GM19468 (cell line): ENCODE measurements at regions not wholly inside any gene's neighbourhood (a gene's known extent, or its start where the extent isn't known, plus 50 kb on each side); places are given as distances from the start of the nearest gene placed in this dataset.

Source experiments
- ATAC-seq: cut with Tn5 transposase; IDR thresholded peaks from one replicate; pipeline ENCODE4 v1.9.1; 2021; ENCODE audit warnings: mild to moderate bottlenecking, moderate library complexity, moderate number of reproducible peaks; ENCODE audit not compliant: unreplicated experiment; ENCODE audit errors: extremely low read depth

DNA sequence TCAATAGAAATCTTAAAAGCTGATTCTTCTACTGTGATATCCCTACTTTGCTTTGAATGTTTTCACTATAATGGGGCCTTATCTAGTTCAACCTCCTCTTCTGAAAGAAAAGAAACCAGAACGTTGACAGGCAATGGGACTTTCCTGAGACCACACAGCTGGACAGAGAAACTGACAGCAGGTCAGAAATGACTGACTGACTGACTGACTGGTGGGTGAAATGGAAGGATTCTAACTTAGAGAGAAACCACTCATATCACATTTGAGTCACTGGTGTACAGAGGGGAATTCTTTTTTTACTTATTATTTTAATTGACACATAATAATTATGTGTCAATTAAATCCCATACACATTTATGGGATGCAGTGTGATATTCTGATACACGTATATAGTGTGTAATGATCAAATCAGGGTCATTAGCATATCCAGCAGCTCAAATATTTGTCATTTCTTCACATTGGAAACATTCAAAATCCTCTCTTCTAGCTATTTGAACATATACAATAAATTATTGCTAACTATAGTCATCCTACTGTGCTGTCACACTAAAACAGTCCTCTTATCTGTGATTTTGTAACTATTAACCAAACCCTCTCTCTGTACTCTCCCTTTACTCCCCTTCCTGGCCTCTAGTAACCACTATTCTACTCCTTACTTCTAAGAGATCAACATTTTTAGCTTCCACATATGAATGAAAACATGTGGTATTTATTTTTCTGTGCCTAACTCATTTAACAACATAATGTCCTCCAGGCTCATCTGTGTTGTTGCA is 64.8 kb upstream of the NRSN1 start:
- peak; percentile 76 for ATAC-seq

DNA sequence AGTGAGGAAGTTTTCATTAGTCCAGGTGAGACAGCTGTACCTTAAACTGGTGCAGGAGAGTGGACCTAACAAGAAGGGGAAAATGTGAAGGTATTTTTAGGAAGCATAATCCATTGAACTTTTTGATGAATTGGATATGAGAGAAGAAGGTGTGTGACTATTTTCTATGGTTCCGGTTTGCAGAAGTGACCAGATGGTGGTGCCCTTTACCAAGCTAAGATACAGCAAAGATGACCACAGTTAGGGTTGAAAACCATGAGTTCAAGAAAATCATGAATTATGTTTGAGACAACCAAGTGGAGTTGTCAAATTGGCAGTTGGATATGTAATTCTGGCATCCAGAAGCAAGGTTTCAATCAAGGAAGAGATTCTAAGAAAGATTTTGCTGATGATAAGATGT is 61.9 kb upstream of the NRSN1 start:
- no peak for ATAC-seq

GRCh38 chr6:24064832-24065231 is 61.2 kb upstream of the NRSN1 start:
- ATAC-seq = no peak

DNA sequence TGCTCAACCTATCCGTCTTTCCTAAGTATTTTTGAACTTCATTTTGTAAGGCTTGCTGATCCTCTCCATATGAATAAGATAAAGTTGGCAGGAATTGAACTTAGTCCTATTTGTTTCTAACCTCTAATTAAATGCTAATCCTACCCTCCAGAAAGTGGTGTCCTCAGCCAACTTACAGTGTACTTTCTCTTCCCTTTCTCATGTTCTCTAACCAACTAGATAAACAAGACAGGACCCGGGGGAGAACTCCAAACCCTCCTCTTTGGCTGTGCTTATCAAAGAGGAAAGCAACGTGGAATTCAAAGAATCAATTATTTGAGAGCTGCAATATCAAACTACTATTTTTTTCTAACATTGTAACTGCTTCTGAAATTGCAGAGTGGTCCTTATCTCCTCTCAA is 56.5 kb upstream of the NRSN1 start:
- ATAC-seq = no peak

DNA sequence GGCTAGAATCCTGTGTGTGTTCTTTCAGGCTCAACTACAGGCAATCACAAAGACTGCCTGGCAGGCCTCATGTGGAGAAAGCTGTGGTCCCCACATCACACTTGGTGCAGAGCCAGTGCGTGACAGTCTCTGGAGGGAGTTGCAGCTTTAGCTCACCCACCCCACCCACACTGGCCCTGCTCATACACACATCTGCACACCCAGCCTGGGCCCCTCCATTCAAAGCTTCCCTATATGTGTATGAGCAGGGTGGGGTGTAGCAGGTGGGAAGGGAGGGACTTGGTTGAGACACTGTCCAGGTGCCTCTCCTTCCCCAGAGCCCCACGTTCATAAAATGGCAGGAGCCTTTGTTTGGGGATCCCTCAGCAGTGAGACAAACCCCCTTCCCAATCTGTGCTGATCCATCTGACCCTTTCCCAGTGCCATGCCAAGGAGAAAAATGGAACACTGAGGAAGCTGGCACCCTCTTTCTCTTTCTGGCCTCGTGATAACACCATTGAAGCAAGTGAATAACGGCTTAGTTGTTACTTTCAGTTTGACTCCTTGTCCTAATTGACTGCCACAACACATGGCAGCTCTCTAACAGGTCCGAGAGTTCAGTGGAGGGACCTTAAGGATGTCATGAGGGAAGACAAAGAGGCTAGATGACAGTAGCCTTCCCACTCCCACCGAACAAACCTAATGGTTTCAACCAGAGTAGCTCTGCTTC is 53.8 kb upstream of the NRSN1 start:
- no peak for ATAC-seq

DNA sequence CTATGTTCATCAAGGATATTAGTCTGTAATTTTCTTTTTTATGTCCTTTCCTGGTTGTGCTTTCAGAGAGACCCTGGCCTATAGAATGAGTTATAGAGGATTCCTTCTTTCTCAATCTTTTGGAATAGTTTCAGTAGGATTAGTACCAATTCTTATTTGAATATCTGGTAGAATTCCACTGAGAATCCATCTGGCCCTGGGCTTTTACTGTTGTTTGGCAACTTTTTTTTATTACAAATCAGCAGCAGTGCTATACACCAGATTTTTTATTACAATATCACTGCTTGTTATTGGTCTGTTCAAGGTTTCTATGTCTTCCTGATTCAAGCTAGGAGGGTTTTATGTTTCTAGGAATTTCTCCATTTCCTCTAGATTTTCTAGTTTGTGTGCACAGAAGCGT is 50.0 kb upstream of the NRSN1 start:
- ATAC-seq = no peak
